AG04450 (cell line): ENCODE measurements at regions not wholly inside any gene's neighbourhood (a gene's known extent, or its start where the extent isn't known, plus 50 kb on each side); places are given as distances from the start of the nearest gene placed in this dataset.
"Not testable (repeated sequence)": the region's sequence is repeated elsewhere in the genome, so short reads cannot be mapped to it uniquely, and the experiment has no call there.

Experiments used
- CTCF ChIA-PET: fragments of 300-600, 350-600 bp; formaldehyde crosslinking; extraction: SDS; loops from one replicate; lab custom pipeline; 2022; ENCODE audit warnings: antibody characterized with exemption, inconsistent platforms; lab: Charles Lee
- POLR2A ChIA-PET: fragments of 350-600 bp; formaldehyde crosslinking; extraction: SDS; loops from one replicate; lab custom pipeline; 2021; ENCODE audit warnings: antibody characterized with exemption, inconsistent platforms; lab: Yijun Ruan, JAX
- DNase-seq: peaks from one replicate; pipeline ENCODE4 v3.0.0-alpha.2; 2011; ENCODE audit warnings: low read depth, low spot score
- H3K27ac ChIP-seq: one replicate; pipeline ENCODE4 v1.5.1; 2012; ENCODE audit warnings: low read depth, low read length, control low read depth
- H3K27me3 ChIP-seq: one replicate; pipeline ENCODE4 v1.6.0; 2012; ENCODE audit warnings: low read length; ENCODE audit not compliant: control insufficient read depth, insufficient read depth
- H3K4me3 ChIP-seq: 2 replicates; pipeline ENCODE4 v1.5.1; 2011; ENCODE audit warnings: mild to moderate bottlenecking, low read depth, low read length, control low read depth
- H3K9me3 ChIP-seq: 2 replicates; pipeline ENCODE4 v1.5.1; 2012; ENCODE audit warnings: low read length; ENCODE audit not compliant: control insufficient read depth, insufficient read depth
- CTCF ChIP-seq: IDR thresholded peaks from 2 replicates; pipeline ENCODE4 v1.5.1; 2011; ENCODE audit warnings: low read depth, low read length, control low read depth, inconsistent platforms

DNA sequence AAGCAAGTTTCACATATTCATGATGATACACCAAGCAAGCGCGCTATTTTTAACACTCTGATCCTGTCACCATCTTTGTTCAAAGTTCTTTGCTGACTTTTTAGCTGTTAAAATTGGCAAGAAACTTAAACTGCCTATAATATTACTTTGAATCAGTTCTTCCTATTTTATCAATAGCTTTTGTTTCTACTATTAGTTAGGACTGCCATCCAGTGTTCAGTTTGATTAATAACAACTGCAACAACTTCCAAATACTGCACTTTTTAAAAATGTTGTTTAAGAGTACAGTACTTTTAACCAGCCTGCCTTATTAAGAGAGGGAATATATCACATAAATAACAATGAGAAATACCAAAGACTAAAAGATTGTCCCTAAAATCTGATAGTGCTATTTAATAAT is 614.3 kb downstream of the FAM133A start:
- Histone ChIP-seq H3K27me3 (no peaks in the 10 kb centered on the region), H3K9me3 (0 out of 2 replicates have a peak, but pooled peaks cover 3% of the 10 kb centered on the region), H3K4me3 (no peak overlapping the region), H3K27ac (no peak overlapping the region)
- ChIA-PET POLR2A (no interaction called here), CTCF (no interaction called here)
- DNase-seq = no peak
- TF ChIP-seq CTCF = no peak

DNA sequence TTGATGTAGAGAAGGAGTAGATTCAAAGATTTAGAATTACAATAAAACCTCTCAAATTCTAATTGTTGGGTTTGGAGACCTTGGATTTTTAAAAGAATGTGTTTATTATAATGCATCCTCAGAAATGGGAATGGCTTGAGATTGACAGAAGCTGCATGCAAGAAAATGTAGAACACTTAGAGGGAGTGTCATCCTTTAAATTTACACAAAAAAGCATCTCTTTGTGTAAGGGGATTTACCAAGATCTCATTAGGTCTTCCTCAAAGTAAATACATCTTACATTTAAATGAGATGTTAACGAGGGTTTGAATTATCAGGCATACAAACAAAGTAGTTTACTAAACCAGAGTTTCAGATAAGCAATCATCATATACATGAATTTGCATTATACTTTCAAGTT is 615.0 kb downstream of the FAM133A start:
- Histone ChIP-seq H3K27ac (no peak overlapping the region), H3K4me3 (no peak overlapping the region), H3K27me3 (no peaks in the 10 kb centered on the region), H3K9me3 (0 out of 2 replicates have a peak, but pooled peaks cover 3% of the 10 kb centered on the region)
- TF ChIP-seq CTCF = no peak
- CTCF ChIA-PET = no interaction called here
- POLR2A ChIA-PET = no interaction called here
- no peak for DNase-seq

DNA sequence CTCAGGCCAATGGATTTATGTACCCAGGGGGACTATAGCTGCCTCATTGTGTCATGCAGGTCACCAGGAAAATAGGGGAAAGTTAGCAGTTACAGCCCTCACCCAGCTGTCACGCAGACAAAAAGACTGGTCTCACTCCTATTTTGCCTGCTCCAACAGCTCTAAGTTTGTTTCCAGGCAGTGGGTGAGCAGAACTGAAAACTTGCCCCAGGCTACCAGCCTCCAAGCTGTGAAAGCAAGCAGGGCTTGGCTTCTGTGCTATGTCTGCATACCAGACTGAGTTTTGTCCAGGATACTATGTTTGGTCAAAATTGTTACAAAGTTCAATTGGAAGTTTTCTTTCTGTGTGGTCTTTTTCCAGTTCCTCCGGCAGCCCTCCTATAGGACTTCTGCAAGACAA is 628.4 kb downstream of the FAM133A start:
- H3K27me3 ChIP-seq = no peaks in the 10 kb centered on the region
- ChIA-PET POLR2A (no interaction called here), CTCF (no interaction called here)
- TF ChIP-seq CTCF = no peak
- no peaks in the 10 kb centered on the region for H3K9me3 ChIP-seq
- no peak overlapping the region for H3K4me3 ChIP-seq
- no peak overlapping the region for H3K27ac ChIP-seq
- no peak for DNase-seq

GRCh38 chrX:94329182-94329581 is 655.2 kb downstream of the FAM133A start:
- POLR2A ChIA-PET = no interaction called here
- TF ChIP-seq CTCF = no peak

GRCh38 chrX:94341730-94342129 is 667.7 kb downstream of the FAM133A start:
- DNase-seq, CTCF ChIA-PET, POLR2A ChIA-PET, H3K4me3 ChIP-seq, H3K27me3 ChIP-seq, H3K27ac ChIP-seq, H3K9me3 ChIP-seq: not testable (repeated sequence)

More at GRCh38 chrX:94329182-94329581, 655.2 kb downstream of the FAM133A start:
- CTCF ChIA-PET = no interaction called here
- Histone ChIP-seq H3K9me3 (no peaks in the 10 kb centered on the region), H3K27ac (no peak overlapping the region), H3K27me3 (no peaks in the 10 kb centered on the region), H3K4me3 (no peak overlapping the region)
- DNase-seq = no peak

DNA sequence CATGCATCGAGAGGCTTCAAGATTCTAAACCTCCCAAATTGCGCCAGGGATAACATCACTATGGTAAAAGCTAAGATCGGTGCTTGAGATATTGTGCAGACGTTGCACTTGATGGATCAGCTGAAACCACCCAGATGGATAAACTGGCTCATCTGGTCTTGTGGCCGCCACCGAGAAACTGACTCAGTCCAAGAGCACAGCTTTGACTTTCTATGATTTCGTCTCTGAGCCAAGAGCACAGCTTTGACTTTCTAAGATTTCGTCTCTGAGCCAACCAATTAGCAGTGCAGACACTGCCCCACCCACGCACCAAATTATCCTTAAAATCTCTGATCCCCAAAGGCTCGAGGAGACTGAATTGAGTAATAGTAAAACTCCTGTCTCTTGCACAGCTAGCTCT is 687.2 kb downstream of the FAM133A start:
- TF ChIP-seq CTCF = no peak
- no peak overlapping the region for H3K4me3 ChIP-seq
- DNase-seq = no peak
- CTCF ChIA-PET = no interaction called here
- H3K9me3 ChIP-seq = no peaks in the 10 kb centered on the region; the same call in 1 of the 2 replicates
- no peaks in the 10 kb centered on the region for H3K27me3 ChIP-seq
- POLR2A ChIA-PET = no interaction called here
- H3K27ac ChIP-seq = no peak overlapping the region
